ENCODE measurements at regions not wholly inside any gene's neighbourhood (a gene's known extent, or its start where the extent isn't known, plus 50 kb on each side); places are given as distances from the start of the nearest gene placed in this dataset.
A peak's percentile ranks its signal among the peaks of the same experiment; 100 is the strongest.
"Not testable (repeated sequence)": the region's sequence is repeated elsewhere in the genome, so short reads cannot be mapped to it uniquely, and the experiment has no call there.

DNA sequence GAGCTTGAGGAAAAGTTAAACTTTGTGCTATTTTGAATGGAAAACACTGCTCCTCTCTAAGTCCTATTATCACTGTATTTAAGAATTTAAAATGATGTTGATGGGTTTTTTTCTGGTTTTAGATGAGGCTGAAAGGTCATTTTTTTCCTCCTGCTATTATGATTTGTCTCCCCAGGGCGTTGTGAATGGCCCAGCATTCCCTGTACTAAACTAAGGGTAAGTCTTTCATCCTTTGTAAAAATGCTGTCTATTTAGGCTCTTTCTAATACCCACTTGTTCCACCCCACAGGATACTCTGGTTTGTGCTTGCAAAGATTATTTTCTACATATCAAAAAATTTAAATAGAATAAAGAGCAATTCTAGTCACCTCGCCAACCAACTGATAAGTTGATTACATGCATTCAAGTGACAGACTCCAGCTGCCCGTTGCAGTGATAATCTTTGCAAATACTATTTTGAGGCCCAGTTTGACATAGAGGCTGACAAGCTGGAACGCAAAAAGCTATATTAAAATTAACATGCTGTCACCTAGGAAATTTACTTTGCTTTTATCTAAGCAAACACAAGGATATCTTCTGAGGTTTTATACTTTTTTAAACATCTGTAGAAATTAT is 222.3 kb upstream of the TMEM229A start:
- TF ChIP-seq, protein P1, sequence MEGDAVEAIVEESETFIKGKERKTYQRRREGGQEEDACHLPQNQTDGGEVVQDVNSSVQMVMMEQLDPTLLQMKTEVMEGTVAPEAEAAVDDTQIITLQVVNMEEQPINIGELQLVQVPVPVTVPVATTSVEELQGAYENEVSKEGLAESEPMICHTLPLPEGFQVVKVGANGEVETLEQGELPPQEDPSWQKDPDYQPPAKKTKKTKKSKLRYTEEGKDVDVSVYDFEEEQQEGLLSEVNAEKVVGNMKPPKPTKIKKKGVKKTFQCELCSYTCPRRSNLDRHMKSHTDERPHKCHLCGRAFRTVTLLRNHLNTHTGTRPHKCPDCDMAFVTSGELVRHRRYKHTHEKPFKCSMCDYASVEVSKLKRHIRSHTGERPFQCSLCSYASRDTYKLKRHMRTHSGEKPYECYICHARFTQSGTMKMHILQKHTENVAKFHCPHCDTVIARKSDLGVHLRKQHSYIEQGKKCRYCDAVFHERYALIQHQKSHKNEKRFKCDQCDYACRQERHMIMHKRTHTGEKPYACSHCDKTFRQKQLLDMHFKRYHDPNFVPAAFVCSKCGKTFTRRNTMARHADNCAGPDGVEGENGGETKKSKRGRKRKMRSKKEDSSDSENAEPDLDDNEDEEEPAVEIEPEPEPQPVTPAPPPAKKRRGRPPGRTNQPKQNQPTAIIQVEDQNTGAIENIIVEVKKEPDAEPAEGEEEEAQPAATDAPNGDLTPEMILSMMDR (IDR thresholded peaks at IDR 0.05; ENCODE audit: low read depth, low read length), result no peak
- DNase-seq (ENCODE audit: low read depth, low spot score), result no peak
- no peak overlapping the region for H3K4me3 ChIP-seq (ENCODE audit: low read depth, low read length)
- in situ Hi-C loops (cut with HindIII; ENCODE audit: low sequenced_read_pairs), result no loop called here

DNA sequence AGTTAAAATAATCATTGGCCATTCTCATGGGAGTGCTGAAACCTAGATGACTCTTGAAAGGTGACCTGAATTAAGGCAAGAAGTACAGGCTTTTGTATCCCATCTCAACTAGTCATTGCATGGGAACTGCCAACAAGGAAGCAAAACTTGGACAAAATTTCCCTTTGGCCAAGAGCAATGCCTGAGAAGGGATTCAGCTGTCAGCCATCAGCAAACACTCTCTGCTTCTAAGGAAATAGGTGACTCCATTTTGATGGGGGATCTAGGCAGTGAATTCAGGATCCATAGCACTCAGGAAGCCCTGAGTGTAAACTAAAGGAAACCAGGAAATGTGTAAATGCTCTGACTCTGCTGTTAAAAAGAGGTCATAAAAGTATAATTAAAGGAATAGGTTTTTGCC is 221.5 kb upstream of the TMEM229A start:
- in situ Hi-C loops (cut with HindIII; ENCODE audit: low sequenced_read_pairs), result no loop called here
- DNase-seq (ENCODE audit: low read depth, low spot score), result no peak
- TF ChIP-seq, protein P1 (IDR thresholded peaks at IDR 0.05; ENCODE audit: low read depth, low read length), result no peak
- no peak overlapping the region for H3K4me3 ChIP-seq (ENCODE audit: low read depth, low read length)

DNA sequence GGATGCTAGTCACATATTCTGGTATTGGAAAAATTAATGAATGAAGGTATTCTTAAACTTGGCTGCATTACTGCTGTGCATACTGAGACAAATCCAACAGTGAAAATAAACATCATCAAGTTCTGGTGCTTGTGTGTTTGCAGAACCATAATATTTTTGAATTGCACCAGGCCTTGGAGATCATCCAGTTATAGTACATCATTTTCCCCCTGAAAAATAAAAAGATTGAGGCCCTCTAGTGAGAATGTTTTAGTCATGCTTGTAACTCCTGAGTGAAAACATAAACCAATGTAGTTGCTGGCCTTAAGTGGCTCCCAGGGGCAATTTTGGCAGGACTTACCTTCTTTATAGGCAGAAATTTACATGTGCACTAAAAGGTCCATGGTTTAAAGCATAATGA is 218.8 kb upstream of the TMEM229A start:
- TF ChIP-seq, protein P1 (IDR thresholded peaks at IDR 0.05; ENCODE audit: low read depth, low read length), result no peak
- no peak for DNase-seq (ENCODE audit: low read depth, low spot score)
- in situ Hi-C loops (cut with HindIII; ENCODE audit: low sequenced_read_pairs), result no loop called here
- no peak overlapping the region for H3K4me3 ChIP-seq (ENCODE audit: low read depth, low read length)

DNA sequence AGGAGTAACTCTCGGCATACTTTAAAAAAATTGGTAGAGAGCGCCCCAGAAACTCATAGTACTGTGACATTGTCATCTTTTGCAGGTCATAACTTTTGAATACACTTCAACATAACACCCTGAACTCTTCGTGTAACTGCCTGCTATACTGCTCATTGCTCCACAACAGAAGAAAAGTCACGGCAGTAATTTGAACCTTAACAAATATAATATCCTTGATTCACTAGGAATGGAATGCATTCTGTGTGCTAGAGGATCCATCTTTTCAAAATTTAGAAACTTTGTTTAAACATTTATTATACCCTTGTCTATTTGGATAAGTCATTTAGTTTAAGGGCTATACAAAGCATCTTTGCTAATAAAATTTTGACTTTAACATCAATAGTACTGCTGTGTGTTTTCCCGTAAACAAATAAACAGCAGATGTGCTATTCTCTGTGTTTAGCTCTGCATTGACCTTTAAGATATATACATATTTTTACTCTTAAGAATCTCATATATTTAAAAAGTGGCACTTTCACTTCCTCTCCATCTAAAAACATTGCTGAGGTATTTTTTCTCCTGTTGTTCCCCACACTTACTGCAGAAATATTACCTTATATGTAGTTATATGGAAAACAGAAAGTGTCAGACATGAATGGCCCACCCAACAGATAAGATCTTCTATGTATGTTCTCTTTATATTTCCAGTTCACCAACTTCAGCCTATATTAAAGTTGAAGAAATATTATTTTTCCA is 217.6 kb upstream of the TMEM229A start:
- TF ChIP-seq, protein P1 (IDR thresholded peaks at IDR 0.05; ENCODE audit: low read depth, low read length), result no peak
- in situ Hi-C loops (cut with HindIII; ENCODE audit: low sequenced_read_pairs), result no loop called here
- H3K4me3 ChIP-seq (ENCODE audit: low read depth, low read length), result no peak overlapping the region
- no peak for DNase-seq (ENCODE audit: low read depth, low spot score)

DNA sequence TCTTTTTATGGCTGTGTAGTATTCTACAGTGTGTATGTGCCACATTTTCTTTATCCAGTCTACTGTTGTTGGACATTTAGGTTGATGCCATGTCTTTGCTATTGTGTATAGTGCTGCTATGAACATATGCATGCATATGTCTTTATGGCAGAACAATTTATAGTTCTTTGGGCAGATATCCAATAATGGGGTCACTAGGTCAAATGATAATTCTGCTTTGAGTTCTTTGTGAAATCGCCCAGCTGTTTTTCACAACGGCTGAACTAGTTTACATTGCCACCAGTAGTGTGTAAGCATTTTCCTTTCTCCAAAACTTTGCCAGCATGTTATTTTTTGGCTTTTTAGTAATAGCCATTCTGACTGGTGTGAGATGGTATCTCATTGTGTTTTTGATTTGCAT is 214.8 kb upstream of the TMEM229A start:
- no peak for DNase-seq (ENCODE audit: low read depth, low spot score)
- H3K4me3 ChIP-seq (ENCODE audit: low read depth, low read length), result no peak overlapping the region
- TF ChIP-seq, protein P1 (IDR thresholded peaks at IDR 0.05; ENCODE audit: low read depth, low read length), result no peak
- in situ Hi-C loops (cut with HindIII; ENCODE audit: low sequenced_read_pairs), result no loop called here

DNA sequence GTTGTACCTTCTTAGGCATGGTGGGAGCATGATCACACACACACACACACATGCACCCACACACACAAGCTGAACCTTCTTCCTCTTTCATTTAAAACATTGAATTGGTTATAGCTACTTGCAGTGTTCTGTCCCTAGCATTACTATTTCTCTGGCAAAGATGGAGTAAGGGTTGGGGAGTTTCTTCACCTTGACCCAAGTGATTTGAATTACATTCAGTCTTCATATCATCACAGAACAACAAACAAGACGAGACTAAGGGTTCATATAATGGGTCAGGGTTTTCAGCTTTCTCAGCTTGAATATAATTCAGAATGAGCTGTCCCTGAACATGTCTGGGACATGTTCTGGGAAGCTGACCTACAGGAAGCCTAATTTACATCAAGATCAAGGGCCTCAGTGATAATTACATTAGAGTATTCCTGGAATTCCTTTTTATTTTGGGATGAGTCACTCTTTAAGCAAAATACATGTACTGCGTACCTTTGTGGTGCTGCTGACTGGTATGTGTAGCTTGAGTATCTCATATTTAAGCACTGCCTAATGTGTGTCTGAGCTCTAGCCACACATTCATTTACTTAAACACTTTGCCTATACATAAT is 213.5 kb upstream of the TMEM229A start:
- H3K4me3 ChIP-seq (ENCODE audit: low read depth, low read length), result no peak overlapping the region
- in situ Hi-C loops (cut with HindIII; ENCODE audit: low sequenced_read_pairs), result no loop called here
- peak; percentile 43 for DNase-seq (ENCODE audit: low read depth, low spot score)
- TF ChIP-seq, protein P1 (IDR thresholded peaks at IDR 0.05; ENCODE audit: low read depth, low read length), result no peak

DNA sequence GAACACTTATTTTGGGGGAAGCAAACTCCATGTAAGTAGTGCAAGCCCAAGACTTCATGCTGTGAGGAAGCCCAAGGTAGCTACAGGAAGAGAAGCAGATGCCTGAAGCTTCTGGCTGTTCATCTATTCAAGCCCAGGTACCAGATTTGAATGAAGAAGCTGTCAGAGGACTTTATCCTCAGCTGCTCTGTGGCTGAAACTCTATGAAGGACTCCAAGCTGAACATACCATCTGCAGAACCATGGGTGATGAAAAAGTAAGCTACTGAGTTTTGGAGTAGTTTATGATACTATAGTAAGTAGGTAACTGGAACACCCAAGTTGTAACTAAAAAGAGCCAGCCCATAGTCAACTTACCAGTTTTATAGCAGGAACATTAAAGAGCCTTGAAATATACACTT is 211.6 kb upstream of the TMEM229A start:
- DNase-seq (ENCODE audit: low read depth, low spot score); H3K4me3 ChIP-seq (ENCODE audit: low read depth, low read length); in situ Hi-C loops (cut with HindIII; ENCODE audit: low sequenced_read_pairs): not testable (repeated sequence)
